ENCODE measurements at regions not wholly inside any gene's neighbourhood (a gene's known extent, or its start where the extent isn't known, plus 50 kb on each side); places are given as distances from the start of the nearest gene placed in this dataset.

DNA sequence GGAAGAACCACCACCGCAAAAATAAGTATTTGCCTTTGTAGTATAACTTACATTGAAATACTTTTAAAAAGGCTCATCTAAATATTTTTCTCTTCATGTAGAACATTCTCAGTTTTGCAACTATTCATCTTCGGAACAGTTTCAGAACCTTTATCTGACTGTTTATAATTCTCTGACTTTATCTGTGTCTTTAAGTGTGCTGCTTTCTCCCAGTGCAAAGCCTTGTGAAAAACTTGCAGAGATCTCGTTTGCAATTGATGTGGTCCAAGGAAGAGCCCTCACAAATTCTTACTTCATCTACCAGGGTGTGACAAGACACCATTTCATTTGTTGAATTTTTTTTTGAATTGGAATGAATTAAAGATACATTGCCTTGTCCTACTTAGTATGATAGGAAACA is 186.4 kb downstream of the DKK1 start:
- no peak for TF ChIP-seq CTCF (IDR thresholded peaks at IDR 0.05)
- TF ChIP-seq POLR2A (IDR thresholded peaks at IDR 0.05) = no peak

Measured in adrenal gland (tissue), 5 donors.